H9 (cell line): ENCODE measurements at regions not wholly inside any gene's neighbourhood (a gene's known extent, or its start where the extent isn't known, plus 50 kb on each side); places are given as distances from the start of the nearest gene placed in this dataset.

Source experiments
- DNase-seq: peaks from one replicate; pipeline ENCODE4 v3.0.0-alpha.2; 2017
- H2AFZ ChIP-seq: one replicate; pipeline ENCODE4 v1.6.1; 2013; ENCODE audit warnings: mild to moderate bottlenecking, low read length, control low read depth, moderate library complexity
- H2AK5ac ChIP-seq: 2 replicates; pipeline ENCODE4 v1.6.1; 2013; ENCODE audit warnings: low read length, control low read depth, mixed read lengths; ENCODE audit not compliant: insufficient read length
- H2BK120ac ChIP-seq: one replicate; pipeline ENCODE4 v1.6.1; 2013; ENCODE audit warnings: low read depth, mild to moderate bottlenecking, low read length, control low read depth, inconsistent platforms; ENCODE audit not compliant: poor library complexity, severe bottlenecking
- H2BK12ac ChIP-seq: 2 replicates; pipeline ENCODE4 v1.6.1; 2013; ENCODE audit warnings: low read length, control low read depth, mixed read lengths, low read depth; ENCODE audit not compliant: insufficient read length
- H2BK15ac ChIP-seq: 2 replicates; pipeline ENCODE4 v1.6.1; 2013; ENCODE audit warnings: low read depth, low read length, control low read depth
- H2BK20ac ChIP-seq: one replicate; pipeline ENCODE4 v1.6.1; 2013; ENCODE audit warnings: low read depth, mild to moderate bottlenecking, low read length, control low read depth, inconsistent platforms; ENCODE audit not compliant: poor library complexity, severe bottlenecking
- H2BK5ac ChIP-seq: 2 replicates; pipeline ENCODE4 v1.6.1; 2013; ENCODE audit warnings: low read length, control low read depth, mixed read lengths; ENCODE audit not compliant: insufficient read length
- H3K14ac ChIP-seq: 2 replicates; pipeline ENCODE4 v1.6.1; 2013; ENCODE audit warnings: low read length, control low read depth; ENCODE audit not compliant: insufficient read depth
- H3K18ac ChIP-seq: 2 replicates; pipeline ENCODE4 v1.6.1; 2013; ENCODE audit warnings: low read depth, mild to moderate bottlenecking, mixed read lengths, low read length, control low read depth; ENCODE audit not compliant: insufficient read length
- H3K23ac ChIP-seq: 2 replicates; pipeline ENCODE4 v1.6.1; 2013; ENCODE audit warnings: low read length, control low read depth, mixed read lengths, low read depth; ENCODE audit not compliant: insufficient read length
- H3K23me2 ChIP-seq: 2 replicates; pipeline ENCODE4 v1.6.1; 2013; ENCODE audit warnings: low read depth, mild to moderate bottlenecking, mixed read lengths, low read length, control low read depth; ENCODE audit not compliant: insufficient read length, poor library complexity, severe bottlenecking
- H3K27ac ChIP-seq: 2 replicates; pipeline ENCODE4 v1.5.1; 2013; ENCODE audit warnings: low read length, control low read depth, mixed read lengths, low read depth; ENCODE audit not compliant: insufficient read length
- H3K27me3 ChIP-seq: 2 replicates; pipeline ENCODE4 v1.6.1; 2013; ENCODE audit warnings: low read length, control low read depth, inconsistent platforms; ENCODE audit not compliant: insufficient read depth
- H3K4ac ChIP-seq: 2 replicates; pipeline ENCODE4 v1.6.1; 2013; ENCODE audit warnings: low read depth, mild to moderate bottlenecking, control low read depth, inconsistent platforms, low read length, moderate library complexity
- H3K4me1 ChIP-seq: 2 replicates; pipeline ENCODE4 v1.6.1; 2013; ENCODE audit warnings: low read length, control low read depth, inconsistent platforms; ENCODE audit not compliant: insufficient read depth
- H3K4me2 ChIP-seq: 2 replicates; pipeline ENCODE4 v1.6.1; 2013; ENCODE audit warnings: low read length, control low read depth, mixed read lengths; ENCODE audit not compliant: insufficient read length, insufficient read depth
- H3K56ac ChIP-seq: 2 replicates; pipeline ENCODE4 v1.6.1; 2013; ENCODE audit warnings: low read depth, mild to moderate bottlenecking, mixed read lengths, low read length, control low read depth; ENCODE audit not compliant: insufficient read length
- H3K79me1 ChIP-seq: 2 replicates; pipeline ENCODE4 v1.6.1; 2013; ENCODE audit warnings: low read depth, mild to moderate bottlenecking, moderate library complexity, low read length, control low read depth, inconsistent platforms; ENCODE audit not compliant: insufficient read depth, poor library complexity, severe bottlenecking
- H3K79me2 ChIP-seq: 2 replicates; pipeline ENCODE4 v1.6.1; 2013; ENCODE audit warnings: low read length, control low read depth, inconsistent platforms; ENCODE audit not compliant: insufficient read depth
- H3K9ac ChIP-seq: 2 replicates; pipeline ENCODE4 v1.6.1; 2013; ENCODE audit warnings: low read length, control low read depth, mixed read lengths; ENCODE audit not compliant: insufficient read length; ENCODE audit errors: extremely low read depth
- H3K9me3 ChIP-seq: one replicate; pipeline ENCODE4 v1.6.1; 2013; ENCODE audit warnings: low read depth, low read length, inconsistent platforms; ENCODE audit not compliant: control insufficient read depth
- H3T11ph ChIP-seq: one replicate; pipeline ENCODE4 v1.6.1; 2013; ENCODE audit warnings: mild to moderate bottlenecking, low read length, control low read depth, inconsistent platforms
- H4K20me1 ChIP-seq: one replicate; pipeline ENCODE4 v1.6.1; 2013; ENCODE audit not compliant: control insufficient read depth, insufficient read length, insufficient read depth
- H4K5ac ChIP-seq: 2 replicates; pipeline ENCODE4 v1.6.1; 2013; ENCODE audit warnings: low read depth, mild to moderate bottlenecking, mixed read lengths, low read length, control low read depth; ENCODE audit not compliant: insufficient read length
- H4K8ac ChIP-seq: replicated peaks from 2 replicates; pipeline ENCODE4 v1.6.1; 2013; ENCODE audit warnings: low read length, control low read depth, mixed read lengths, low read depth; ENCODE audit not compliant: insufficient read length
- H4K91ac ChIP-seq: 2 replicates; pipeline ENCODE4 v1.6.1; 2013; ENCODE audit warnings: low read depth, mild to moderate bottlenecking, moderate library complexity, mixed read lengths, low read length, control low read depth; ENCODE audit not compliant: insufficient read length
- H3K27ac Mint-ChIP-seq, 3 experiments: 2 replicates in 2 of 3; 3 replicates in 1 of 3; pipeline ENCODE4 v1.8.0; 2020 to 2021; ENCODE audit warnings: mixed read lengths in 3 of 3, mild to moderate bottlenecking in 1 of 3, moderate library complexity in 1 of 3
- H3K27me3 Mint-ChIP-seq: 2 replicates; pipeline ENCODE4 v1.8.0; 2021; ENCODE audit warnings: low read depth, mild to moderate bottlenecking, moderate library complexity, mixed read lengths
- H3K36me3 Mint-ChIP-seq, 3 experiments: 2 replicates in 2 of 3; 3 replicates in 1 of 3; pipeline ENCODE4 v1.8.0; 2020 to 2021; ENCODE audit warnings: low read depth in 3 of 3, mixed read lengths in 3 of 3; ENCODE audit not compliant: insufficient read depth in 1 of 3
- H3K4me1 Mint-ChIP-seq, 2 experiments: 2 replicates each; pipeline ENCODE4 v1.8.0; 2020; ENCODE audit warnings: mixed read lengths in 2 of 2
- H3K4me3 Mint-ChIP-seq, 2 experiments: 2 replicates in 1 of 2; 3 replicates in 1 of 2; pipeline ENCODE4 v1.8.0; 2020 to 2021; ENCODE audit warnings: mild to moderate bottlenecking in 2 of 2, mixed read lengths in 2 of 2, moderate library complexity in 1 of 2
- H3K9me3 Mint-ChIP-seq, 2 experiments: 2 replicates in 1 of 2; 3 replicates in 1 of 2; pipeline ENCODE4 v1.8.0; 2020; ENCODE audit warnings: mild to moderate bottlenecking in 2 of 2, mixed read lengths in 2 of 2, moderate library complexity in 1 of 2
- CTCF ChIP-seq: fragments of 200-600 bp; sonication (generic); conservative IDR thresholded peaks from 3 replicates; pipeline ENCODE4 v1.8.0; 2021; ENCODE audit warnings: antibody characterized with exemption, mild to moderate bottlenecking
- WGBS: extraction: QIAGEN DNeasy Blood & Tissue Kit; methylation state at CpG from one replicate; pipeline ENCODE4 v1.1.7; 2013; ENCODE audit warnings: missing lambda C conversion rate, low lambda C conversion rate, mixed read lengths; ENCODE audit not compliant: insufficient read length; ENCODE audit errors: extremely low coverage; 5-methylcytosine and 5-hydroxymethylcytosine counted together

GRCh38 chr17:55654022-55654421, 68.6 kb downstream of the TMEM100 start:
- H2AK5ac ChIP-seq = no peak overlapping the region
- no peaks in the 10 kb centered on the region for H3K23me2 ChIP-seq
- Mint-ChIP-seq H3K27me3 (no peaks in the 10 kb centered on the region), H3K4me3 (no peak overlapping the region), H3K36me3 (no peaks in the 10 kb centered on the region; a peak in 1 of 7 replicates), H3K9me3 (no peaks in the 10 kb centered on the region), H3K27ac (no peak overlapping the region), H3K4me1 (peaks cover 2 to 7% of the 10 kb centered on the region in 2 experiments; a peak in 3 of 4 replicates)
- no CpG with 5 or more reads among the region's 2 CpGs for WGBS
- no peak overlapping the region for H3T11ph ChIP-seq
- no peaks in the 10 kb centered on the region for H3K9me3 ChIP-seq
- no peaks in the 10 kb centered on the region for H3K4me1 ChIP-seq
- H3K4me2 ChIP-seq = no peak overlapping the region
- H2BK20ac ChIP-seq = no peak overlapping the region
- H3K79me2 ChIP-seq = no peaks in the 10 kb centered on the region
- H4K20me1 ChIP-seq = no peaks in the 10 kb centered on the region
- no peak overlapping the region for H3K4ac ChIP-seq
- no peak overlapping the region for H3K18ac ChIP-seq
- H3K27ac ChIP-seq = no peak overlapping the region
- no peak for TF ChIP-seq CTCF
- H3K14ac ChIP-seq = no peak overlapping the region
- H2BK12ac ChIP-seq = no peak overlapping the region
- no peak for DNase-seq
- no peak overlapping the region for H2BK5ac ChIP-seq
- H3K23ac ChIP-seq = no peak overlapping the region
- H2BK120ac ChIP-seq = no peak overlapping the region
- H4K8ac ChIP-seq = no peak overlapping the region
- no peak overlapping the region for H2BK15ac ChIP-seq
- H3K56ac ChIP-seq = no peak overlapping the region
- no peak overlapping the region for H2AFZ ChIP-seq
- no peaks in the 10 kb centered on the region for H3K27me3 ChIP-seq
- no peaks in the 10 kb centered on the region for H3K79me1 ChIP-seq
- H3K9ac ChIP-seq = no peak overlapping the region
- no peak overlapping the region for H4K91ac ChIP-seq
- no peak overlapping the region for H4K5ac ChIP-seq
